ENCODE measurements at regions not wholly inside any gene's neighbourhood (a gene's known extent, or its start where the extent isn't known, plus 50 kb on each side); places are given as distances from the start of the nearest gene placed in this dataset.

GRCh38 chr16:8023326-8023725, 567.0 kb downstream of the TMEM114 start:
- TF ChIP-seq CTCF (conservative IDR thresholded peaks at IDR 0.05) = no peak
- no peak for TF ChIP-seq ZFX (IDR thresholded peaks at IDR 0.05)
- no peak overlapping the region for H3K27ac ChIP-seq

GRCh38 chr16:8005096-8005860, 585.0 kb downstream of the TMEM114 start:
- no peak overlapping the region for H3K27ac ChIP-seq
- TF ChIP-seq CTCF (conservative IDR thresholded peaks at IDR 0.05) = no peak
- no peak for TF ChIP-seq ZFX (IDR thresholded peaks at IDR 0.05)

- no peak for TF ChIP-seq ZFX (IDR thresholded peaks at IDR 0.05)
- no peak for TF ChIP-seq CTCF (conservative IDR thresholded peaks at IDR 0.05)
- no peak overlapping the region for H3K27ac ChIP-seq
Measured at GRCh38 chr16:7998789-7999453, 591.4 kb downstream of the TMEM114 start.

DNA sequence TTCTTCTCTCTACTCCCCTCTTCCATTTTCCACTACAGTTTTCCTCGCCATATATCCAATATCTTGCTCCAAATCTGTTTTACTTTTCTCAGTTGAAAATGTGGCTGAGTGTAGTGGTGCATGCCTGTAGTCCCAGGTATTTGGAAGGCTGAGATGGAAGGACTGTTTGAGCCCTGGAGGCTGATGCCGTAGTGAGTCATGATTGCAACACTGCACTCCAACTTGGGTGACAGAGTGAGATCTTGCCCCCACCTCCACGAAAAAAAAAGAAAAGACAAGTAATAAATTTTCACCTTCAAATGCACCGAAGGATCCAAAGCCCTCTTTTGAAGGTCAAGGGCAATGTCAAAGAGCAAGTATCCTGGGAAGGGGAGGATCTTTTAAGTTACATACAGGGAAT, 592.3 kb downstream of the TMEM114 start:
- TF ChIP-seq ZFX (IDR thresholded peaks at IDR 0.05) (no peak), CTCF (conservative IDR thresholded peaks at IDR 0.05) (no peak)
- no peak overlapping the region for H3K27ac ChIP-seq

GRCh38 chr16:7992616-7993015, 597.7 kb downstream of the TMEM114 start:
- TF ChIP-seq CTCF (conservative IDR thresholded peaks at IDR 0.05) = no peak
- TF ChIP-seq ZFX (IDR thresholded peaks at IDR 0.05) = no peak

GRCh38 chr16:7990626-7991260, 599.6 kb downstream of the TMEM114 start:
- no peak overlapping the region for H3K27ac ChIP-seq
- TF ChIP-seq ZFX (IDR thresholded peaks at IDR 0.05) (no peak), CTCF (conservative IDR thresholded peaks at IDR 0.05) (no peak)

More at GRCh38 chr16:7992616-7993015, 597.7 kb downstream of the TMEM114 start:
- no peak overlapping the region for H3K27ac ChIP-seq

- no peak overlapping the region for H3K27ac ChIP-seq
- TF ChIP-seq CTCF (conservative IDR thresholded peaks at IDR 0.05) = no peak
- TF ChIP-seq ZFX (IDR thresholded peaks at IDR 0.05) = no peak
Measured at GRCh38 chr16:7983676-7984075, 606.6 kb downstream of the TMEM114 start.

All from C4-2B (cell line).